ENCODE measurements at regions not wholly inside any gene's neighbourhood (a gene's known extent, or its start where the extent isn't known, plus 50 kb on each side); places are given as distances from the start of the nearest gene placed in this dataset.

GRCh38 chr6:91155129-91155785 lies 568.4 kb upstream of the MAP3K7 start:
- no peak overlapping the region for H3K27ac ChIP-seq (ENCODE audit: low read depth, low read length)
- no peaks in the 10 kb centered on the region for H3K9me3 ChIP-seq (ENCODE audit: control insufficient read depth in 1 of 2, low read length in 2 of 2)
- DNase-seq, result no peak
- ChIA-PET CTCF (ENCODE audit: partially characterized antibody) (no interaction called here), POLR2A (ENCODE audit: partially characterized antibody) (no interaction called here)
- Mint-ChIP-seq H3K4me3 (no peak overlapping the region), H3K4me1 (no peaks in the 10 kb centered on the region), H3K27me3 (no peaks in the 10 kb centered on the region), H3K9me3 (no peaks in the 10 kb centered on the region), H3K36me3 (no peaks in the 10 kb centered on the region), H3K27ac (no peak overlapping the region)
- intact Hi-C loops (cut with micrococcal nuclease), result no loop called here
- no peaks in the 10 kb centered on the region for H3K4me1 ChIP-seq (ENCODE audit: insufficient read depth, low read length)
- no peaks in the 10 kb centered on the region for H3K36me3 ChIP-seq (ENCODE audit: insufficient read depth, low read length)
- H3K4me3 ChIP-seq (ENCODE audit: low read length in 2 of 2), result no peak overlapping the region
- no peaks in the 10 kb centered on the region for H3K27me3 ChIP-seq (ENCODE audit: insufficient read depth, low read length)

GRCh38 chr6:91152824-91153223 lies 566.0 kb upstream of the MAP3K7 start:
- H3K9me3 ChIP-seq (ENCODE audit: control insufficient read depth in 1 of 2, low read length in 2 of 2), result no peaks in the 10 kb centered on the region
- Mint-ChIP-seq H3K27me3 (no peaks in the 10 kb centered on the region), H3K36me3 (no peaks in the 10 kb centered on the region), H3K4me1 (no peaks in the 10 kb centered on the region), H3K9me3 (peaks cover 0 to 2% (median 0%) of the 10 kb centered on the region in 8 donors), H3K4me3 (no peak overlapping the region), H3K27ac (no peak overlapping the region)
- CTCF ChIA-PET (ENCODE audit: partially characterized antibody), result no interaction called here
- H3K27ac ChIP-seq (ENCODE audit: low read depth, low read length), result no peak overlapping the region
- no peak for DNase-seq
- H3K27me3 ChIP-seq (ENCODE audit: insufficient read depth, low read length), result no peaks in the 10 kb centered on the region
- no peaks in the 10 kb centered on the region for H3K4me1 ChIP-seq (ENCODE audit: insufficient read depth, low read length)
- no peaks in the 10 kb centered on the region for H3K36me3 ChIP-seq (ENCODE audit: insufficient read depth, low read length)
- POLR2A ChIA-PET (ENCODE audit: partially characterized antibody), result no interaction called here
- intact Hi-C loops (cut with micrococcal nuclease), result no loop called here
- H3K4me3 ChIP-seq (ENCODE audit: low read length in 2 of 2), result no peak overlapping the region

- Histone ChIP-seq H3K36me3 (ENCODE audit: insufficient read depth, low read length) (no peaks in the 10 kb centered on the region), H3K4me1 (ENCODE audit: insufficient read depth, low read length) (no peaks in the 10 kb centered on the region), H3K9me3 (ENCODE audit: control insufficient read depth in 1 of 2, low read length in 2 of 2) (no peaks in the 10 kb centered on the region), H3K27ac (ENCODE audit: low read depth, low read length) (no peak overlapping the region), H3K4me3 (ENCODE audit: low read length in 2 of 2) (no peak overlapping the region), H3K27me3 (ENCODE audit: insufficient read depth, low read length) (no peaks in the 10 kb centered on the region)
- Mint-ChIP-seq H3K27ac (no peak overlapping the region), H3K4me3 (no peak overlapping the region), H3K4me1 (no peaks in the 10 kb centered on the region), H3K9me3 (peaks cover 0 to 2% (median 0%) of the 10 kb centered on the region in 8 donors), H3K27me3 (peaks cover 0 to 2% of the 10 kb centered on the region in 2 donors), H3K36me3 (no peaks in the 10 kb centered on the region)
- intact Hi-C loops (cut with micrococcal nuclease), result no loop called here
- no peak for DNase-seq
- POLR2A ChIA-PET (ENCODE audit: partially characterized antibody), result no interaction called here
- CTCF ChIA-PET (ENCODE audit: partially characterized antibody), result interaction anchor here (1.6 kb wide), 1 partner anchor 10 kb away, joined by 3 read pairs; no protein-coding TSS in a partner anchor
These were observed 563.3 kb upstream of the MAP3K7 start for GRCh38 chr6:91149956-91150705.

- Histone ChIP-seq H3K9me3 (ENCODE audit: control insufficient read depth in 1 of 2, low read length in 2 of 2) (no peaks in the 10 kb centered on the region), H3K27ac (ENCODE audit: low read depth, low read length) (no peak overlapping the region), H3K4me1 (ENCODE audit: insufficient read depth, low read length) (no peaks in the 10 kb centered on the region), H3K27me3 (ENCODE audit: insufficient read depth, low read length) (no peaks in the 10 kb centered on the region), H3K36me3 (ENCODE audit: insufficient read depth, low read length) (no peaks in the 10 kb centered on the region), H3K4me3 (ENCODE audit: low read length in 2 of 2) (no peak overlapping the region)
- no peaks in the 10 kb centered on the region for H3K4me1 Mint-ChIP-seq
- ChIA-PET POLR2A (ENCODE audit: partially characterized antibody) (no interaction called here), CTCF (ENCODE audit: partially characterized antibody) (no interaction called here)
- intact Hi-C loops (cut with micrococcal nuclease), result no loop called here
- no peak overlapping the region for H3K4me3 Mint-ChIP-seq
- no peak overlapping the region for H3K27ac Mint-ChIP-seq
- no peaks in the 10 kb centered on the region for H3K36me3 Mint-ChIP-seq
- H3K27me3 Mint-ChIP-seq, result peaks cover 0 to 2% of the 10 kb centered on the region in 2 donors
- DNase-seq, result no peak
- H3K9me3 Mint-ChIP-seq, result peaks cover 0 to 2% (median 0%) of the 10 kb centered on the region in 8 donors
These were observed 562.5 kb upstream of the MAP3K7 start for GRCh38 chr6:91149246-91149955.

- no peak overlapping the region for H3K27ac Mint-ChIP-seq
- POLR2A ChIA-PET (ENCODE audit: partially characterized antibody), result no interaction called here
These were observed 557.3 kb upstream of the MAP3K7 start for GRCh38 chr6:91144126-91144525.

GRCh38 chr6:91142154-91142553 lies 555.3 kb upstream of the MAP3K7 start:
- Mint-ChIP-seq H3K36me3 (no peaks in the 10 kb centered on the region), H3K4me3 (no peak overlapping the region), H3K27me3 (peaks cover 0 to 2% of the 10 kb centered on the region in 2 donors), H3K4me1 (no peaks in the 10 kb centered on the region), H3K27ac (no peak overlapping the region), H3K9me3 (peaks cover 0 to 2% (median 0%) of the 10 kb centered on the region in 8 donors)
- POLR2A ChIA-PET (ENCODE audit: partially characterized antibody), result no interaction called here
- H3K27me3 ChIP-seq (ENCODE audit: insufficient read depth, low read length), result no peaks in the 10 kb centered on the region
- no peak overlapping the region for H3K27ac ChIP-seq (ENCODE audit: low read depth, low read length)
- H3K4me1 ChIP-seq (ENCODE audit: insufficient read depth, low read length), result no peaks in the 10 kb centered on the region
- H3K36me3 ChIP-seq (ENCODE audit: insufficient read depth, low read length), result no peaks in the 10 kb centered on the region
- no peak overlapping the region for H3K4me3 ChIP-seq (ENCODE audit: low read length in 2 of 2)
- intact Hi-C loops (cut with micrococcal nuclease), result no loop called here
- H3K9me3 ChIP-seq (ENCODE audit: control insufficient read depth in 1 of 2, low read length in 2 of 2), result no peaks in the 10 kb centered on the region
- DNase-seq, result no peak
- CTCF ChIA-PET (ENCODE audit: partially characterized antibody), result no interaction called here

More at GRCh38 chr6:91144126-91144525, 557.3 kb upstream of the MAP3K7 start:
- Histone ChIP-seq H3K4me3 (ENCODE audit: low read length in 2 of 2) (no peak overlapping the region), H3K9me3 (ENCODE audit: control insufficient read depth in 1 of 2, low read length in 2 of 2) (no peaks in the 10 kb centered on the region), H3K4me1 (ENCODE audit: insufficient read depth, low read length) (no peaks in the 10 kb centered on the region), H3K36me3 (ENCODE audit: insufficient read depth, low read length) (no peaks in the 10 kb centered on the region), H3K27me3 (ENCODE audit: insufficient read depth, low read length) (no peaks in the 10 kb centered on the region), H3K27ac (ENCODE audit: low read depth, low read length) (no peak overlapping the region)
- Mint-ChIP-seq H3K4me3 (no peak overlapping the region), H3K27me3 (peaks cover 0 to 2% of the 10 kb centered on the region in 2 donors), H3K4me1 (no peaks in the 10 kb centered on the region), H3K36me3 (no peaks in the 10 kb centered on the region), H3K9me3 (peaks cover 0 to 2% (median 0%) of the 10 kb centered on the region in 8 donors)
- no peak for DNase-seq
- CTCF ChIA-PET (ENCODE audit: partially characterized antibody), result no interaction called here
- intact Hi-C loops (cut with micrococcal nuclease), result no loop called here

- Histone ChIP-seq H3K27me3 (ENCODE audit: insufficient read depth, low read length) (no peaks in the 10 kb centered on the region), H3K4me1 (ENCODE audit: insufficient read depth, low read length) (no peaks in the 10 kb centered on the region), H3K9me3 (ENCODE audit: control insufficient read depth in 1 of 2, low read length in 2 of 2) (no peaks in the 10 kb centered on the region), H3K27ac (ENCODE audit: low read depth, low read length) (no peak overlapping the region), H3K36me3 (ENCODE audit: insufficient read depth, low read length) (no peaks in the 10 kb centered on the region), H3K4me3 (ENCODE audit: low read length in 2 of 2) (no peak overlapping the region)
- intact Hi-C loops (cut with micrococcal nuclease), result no loop called here
- Mint-ChIP-seq H3K9me3 (peaks cover 0 to 2% (median 0%) of the 10 kb centered on the region in 8 donors), H3K27ac (no peak overlapping the region), H3K4me1 (no peaks in the 10 kb centered on the region), H3K4me3 (no peak overlapping the region), H3K27me3 (peaks cover 0 to 2% of the 10 kb centered on the region in 2 donors), H3K36me3 (no peaks in the 10 kb centered on the region)
- ChIA-PET POLR2A (ENCODE audit: partially characterized antibody) (no interaction called here), CTCF (ENCODE audit: partially characterized antibody) (no interaction called here)
- DNase-seq, result no peak
These were observed 554.5 kb upstream of the MAP3K7 start for GRCh38 chr6:91141346-91141745.
